ENCODE measurements at regions not wholly inside any gene's neighbourhood (a gene's known extent, or its start where the extent isn't known, plus 50 kb on each side); places are given as distances from the start of the nearest gene placed in this dataset.

- WGBS, 3 donors = 90 to 93% (median 92%) methylated on average over 21 of the region's 21 CpGs
- Histone ChIP-seq H3K27me3 (no peaks in the 10 kb centered on the region), H3K4me3 (no peak overlapping the region), H3K27ac (no peak overlapping the region), H3K9me3 (no peaks in the 10 kb centered on the region), H3K36me3 (no peaks in the 10 kb centered on the region), H3K4me1 (ENCODE audit: insufficient read depth) (no peaks in the 10 kb centered on the region)
- DNase-seq = no peak
- intact Hi-C loops (cut with DNase I) = no loop called here
- TF ChIP-seq EP300 (IDR thresholded peaks at IDR 0.05) (no peak), CTCF (IDR thresholded peaks at IDR 0.05) (no peak), POLR2A (IDR thresholded peaks at IDR 0.05) (no peak)
These were observed 1720.2 kb downstream of the MRPL39 start for GRCh38 chr21:23886828-23887724.

GRCh38 chr21:23881783-23882182 lies 1725.5 kb downstream of the MRPL39 start:
- WGBS, 3 donors = 95 to 99% (median 97%) methylated on average over 4 of the region's 4 CpGs
- TF ChIP-seq CTCF (IDR thresholded peaks at IDR 0.05) = no peak
- TF ChIP-seq EP300 (IDR thresholded peaks at IDR 0.05) = no peak
- TF ChIP-seq POLR2A (IDR thresholded peaks at IDR 0.05) = no peak
- Histone ChIP-seq H3K4me3 (no peak overlapping the region), H3K9me3 (no peaks in the 10 kb centered on the region), H3K4me1 (ENCODE audit: insufficient read depth) (no peaks in the 10 kb centered on the region), H3K36me3 (no peaks in the 10 kb centered on the region), H3K27me3 (no peaks in the 10 kb centered on the region), H3K27ac (no peak overlapping the region)
- DNase-seq = no peak
- intact Hi-C loops (cut with DNase I) = no loop called here

GRCh38 chr21:23876925-23877558 lies 1730.2 kb downstream of the MRPL39 start:
- Histone ChIP-seq H3K9me3 (no peaks in the 10 kb centered on the region), H3K36me3 (no peaks in the 10 kb centered on the region), H3K4me3 (no peak overlapping the region), H3K27ac (no peak overlapping the region), H3K4me1 (ENCODE audit: insufficient read depth) (no peaks in the 10 kb centered on the region), H3K27me3 (no peaks in the 10 kb centered on the region)
- 83 to 89% (median 85%) methylated on average over 5 of the region's 5 CpGs for WGBS, 3 donors
- intact Hi-C loops (cut with DNase I) = no loop called here
- TF ChIP-seq CTCF (IDR thresholded peaks at IDR 0.05) = no peak
- no peak for TF ChIP-seq POLR2A (IDR thresholded peaks at IDR 0.05)
- TF ChIP-seq EP300 (IDR thresholded peaks at IDR 0.05) = no peak
- DNase-seq = no peak

- DNase-seq = no peak
- H3K27me3 ChIP-seq = no peaks in the 10 kb centered on the region
- H3K9me3 ChIP-seq = no peaks in the 10 kb centered on the region
- TF ChIP-seq EP300 (IDR thresholded peaks at IDR 0.05) (no peak), POLR2A (IDR thresholded peaks at IDR 0.05) (no peak), CTCF (IDR thresholded peaks at IDR 0.05) (no peak)
- no peak overlapping the region for H3K27ac ChIP-seq
- no peak overlapping the region for H3K4me3 ChIP-seq
- WGBS, 3 donors = 86 to 89% (median 88%) methylated on average over 3 of the region's 3 CpGs
- no peaks in the 10 kb centered on the region for H3K4me1 ChIP-seq (ENCODE audit: insufficient read depth)
- H3K36me3 ChIP-seq = no peaks in the 10 kb centered on the region
- intact Hi-C loops (cut with DNase I) = no loop called here
These were observed 1733.0 kb downstream of the MRPL39 start for GRCh38 chr21:23874271-23874670.
